H1 (cell line): ENCODE measurements at regions not wholly inside any gene's neighbourhood (a gene's known extent, or its start where the extent isn't known, plus 50 kb on each side); places are given as distances from the start of the nearest gene placed in this dataset. TPM values are rescaled to one million over a fixed set of nuclear protein-coding genes. Genes with fewer than 3 reads are reported as not detected.
A peak's percentile ranks its signal among the peaks of the same experiment; 100 is the strongest.

Experiments used
- RFX5 ChIP-seq: IDR thresholded peaks from 2 replicates; pipeline ENCODE4 v1.6.1; 2011; ENCODE audit warnings: low read depth, low read length, improper control_type of control experiment, borderline replicate concordance
- small RNA-seq: library from polyadenylated mRNA; stranded (forward); fragments of <200 nt; extraction: miRNeasy Mini kit (QIAGEN cat#:217004); gene quantifications from one replicate; pipeline ENCODE3, GENCODE V24; 2013; ENCODE audit not compliant: insufficient read depth

- TF ChIP-seq RFX5: no peak
These were observed 54.8 kb upstream of the KLHL29 start (continued) for GRCh38 chr2:23330214-23330613.

Small RNA genes lying in the stretch of these regions (small RNA-seq; reads per million reads assigned to genes)
- gene AC099799.1: not detected
- gene RN7SL117P: not detected
- 14.6 reads per million, percentile 88 among the genes with 10 or more reads in this experiment for gene RNA5SP87
